MM.1S (cell line): ENCODE measurements at regions not wholly inside any gene's neighbourhood (a gene's known extent, or its start where the extent isn't known, plus 50 kb on each side); places are given as distances from the start of the nearest gene placed in this dataset.

Experiments used
- DNase-seq: peaks from one replicate; pipeline ENCODE4 v3.0.0-alpha.2; 2015
- H2AFZ ChIP-seq: fragments of 300-600 bp; sonication (generic); 2 replicates; pipeline ENCODE4 v1.6.0; 2016; ENCODE audit warnings: antibody characterized with exemption, low read length
- H3F3A ChIP-seq: fragments of 300-600 bp; sonication (generic); 2 replicates; pipeline ENCODE4 v1.6.1; 2016; ENCODE audit warnings: mild to moderate bottlenecking, antibody characterized with exemption, low read length, moderate library complexity, mixed read lengths; ENCODE audit not compliant: insufficient read depth
- H3K27ac ChIP-seq: fragments of 300-600 bp; sonication (generic); 2 replicates; pipeline ENCODE4 v1.5.1; 2016; ENCODE audit warnings: mild to moderate bottlenecking, low read length
- H3K27me3 ChIP-seq: fragments of 300-600 bp; sonication (generic); replicated peaks from 2 replicates; pipeline ENCODE4 v1.6.0; 2016; ENCODE audit warnings: low read length; ENCODE audit not compliant: insufficient read depth
- H3K36me3 ChIP-seq: fragments of 300-600 bp; sonication (generic); replicated peaks from 2 replicates; pipeline ENCODE4 v1.6.1; 2016; ENCODE audit warnings: mild to moderate bottlenecking, low read length, mixed read lengths; ENCODE audit not compliant: insufficient read depth
- H3K4me1 ChIP-seq: fragments of 300-600 bp; sonication (generic); 2 replicates; pipeline ENCODE4 v1.6.1; 2016; ENCODE audit warnings: low read length, mixed read lengths
- H3K4me2 ChIP-seq: fragments of 300-600 bp; sonication (generic); 2 replicates; pipeline ENCODE4 v1.6.0; 2016; ENCODE audit warnings: low read depth, low read length
- H3K4me3 ChIP-seq: fragments of 300-600 bp; sonication (generic); 2 replicates; pipeline ENCODE4 v1.5.1; 2016; ENCODE audit warnings: low read length, mixed read lengths
- H3K79me2 ChIP-seq: fragments of 300-600 bp; sonication (generic); 2 replicates; pipeline ENCODE4 v1.6.1; 2016; ENCODE audit warnings: mixed run types, low read length, mixed read lengths
- H3K9ac ChIP-seq: fragments of 300-600 bp; sonication (generic); 2 replicates; pipeline ENCODE4 v1.6.1; 2016; ENCODE audit warnings: low read length, mixed read lengths
- H3K9me2 ChIP-seq: fragments of 300-600 bp; sonication (generic); replicated peaks from 2 replicates; pipeline ENCODE4 v1.6.1; 2016; ENCODE audit warnings: mild to moderate bottlenecking, low read length, mixed read lengths; ENCODE audit not compliant: insufficient read depth
- H3K9me3 ChIP-seq: fragments of 300-600 bp; sonication (generic); replicated peaks from 2 replicates; pipeline ENCODE4 v1.6.1; 2016; ENCODE audit warnings: mild to moderate bottlenecking, low read length, mixed read lengths; ENCODE audit not compliant: insufficient read depth
- H4K20me1 ChIP-seq: fragments of 300-600 bp; sonication (generic); 2 replicates; pipeline ENCODE4 v1.6.1; 2016; ENCODE audit warnings: mild to moderate bottlenecking, low read length, moderate library complexity, mixed read lengths; ENCODE audit not compliant: insufficient read depth
- CTCF ChIP-seq: fragments of 300-600 bp; sonication (generic); IDR thresholded peaks from 2 replicates; pipeline ENCODE4 v1.5.1; 2016; ENCODE audit warnings: antibody characterized with exemption, low read length, mixed read lengths
- EZH2 ChIP-seq: fragments of 300-600 bp; sonication (generic); optimal IDR thresholded peaks from 2 replicates; pipeline ENCODE3; 2017; ENCODE audit warnings: low read depth, mild to moderate bottlenecking, antibody characterized with exemption, low read length, mixed read lengths
- EZH2phosphoT487 ChIP-seq: fragments of 300-600 bp; sonication (generic); IDR thresholded peaks from 2 replicates; pipeline ENCODE4 v1.6.1; 2018; ENCODE audit warnings: antibody characterized with exemption, low read length

DNA sequence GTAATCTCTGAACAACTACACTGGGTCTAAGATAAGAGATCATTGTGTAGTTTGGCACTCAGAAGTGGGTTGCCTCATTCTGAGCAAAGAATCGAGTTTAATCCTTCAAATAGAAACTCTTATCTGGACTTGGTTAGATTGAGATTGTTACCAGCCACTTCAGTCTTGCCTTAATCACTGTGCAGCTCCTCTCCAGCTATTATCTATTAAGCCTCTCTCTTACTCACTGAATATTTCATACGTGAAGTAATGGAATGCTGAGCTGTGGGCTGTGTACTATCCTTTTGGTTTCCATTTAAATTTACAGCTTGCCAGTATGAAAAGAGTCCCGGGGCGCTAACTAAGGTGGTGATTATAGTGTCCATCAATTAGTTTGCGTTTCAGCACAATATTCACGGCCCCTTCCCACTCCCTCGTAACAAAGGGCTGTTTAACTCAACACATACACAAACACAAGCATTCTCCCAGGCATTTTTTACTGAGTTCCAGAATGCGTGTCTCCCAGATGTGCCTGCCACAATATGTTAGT lies 65.7 kb upstream of the NCKAP5 start:
- Histone ChIP-seq H3K9ac (no peak overlapping the region), H3K9me3 (no peaks in the 10 kb centered on the region), H3K36me3 (no peaks in the 10 kb centered on the region), H4K20me1 (no peaks in the 10 kb centered on the region), H3K27me3 (no peaks in the 10 kb centered on the region), H3K9me2 (no peaks in the 10 kb centered on the region), H2AFZ (no peak overlapping the region), H3K4me1 (no peaks in the 10 kb centered on the region), H3F3A (no peaks in the 10 kb centered on the region), H3K4me2 (no peak overlapping the region), H3K4me3 (no peak overlapping the region), H3K27ac (no peak overlapping the region), H3K79me2 (no peaks in the 10 kb centered on the region)
- DNase-seq = no peak
- TF ChIP-seq EZH2phosphoT487 (no peak), EZH2 (no peak), CTCF (no peak)

DNA sequence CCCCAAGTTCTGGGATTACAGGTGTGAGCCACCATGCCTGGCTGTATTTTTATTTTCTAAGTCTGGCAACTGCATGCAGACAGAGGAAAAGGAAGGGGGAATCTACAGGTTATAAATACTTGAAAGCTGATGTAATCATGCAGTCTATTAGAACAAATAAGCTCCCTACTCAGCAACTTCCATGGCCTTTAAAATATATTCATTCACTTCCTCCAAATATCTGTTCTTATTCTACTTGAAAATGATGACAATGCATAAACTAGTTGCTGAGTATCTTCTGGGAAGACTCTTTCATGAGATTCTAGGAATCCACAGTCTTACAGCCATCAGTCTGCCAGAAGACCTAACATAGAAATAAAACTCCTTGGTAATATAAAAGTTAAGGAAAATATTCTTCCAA lies 66.9 kb upstream of the NCKAP5 start:
- Histone ChIP-seq H3K9me2 (no peaks in the 10 kb centered on the region), H3K4me1 (no peaks in the 10 kb centered on the region; the same call in 1 of the 2 replicates), H3K36me3 (no peaks in the 10 kb centered on the region), H4K20me1 (no peaks in the 10 kb centered on the region), H3K27me3 (no peaks in the 10 kb centered on the region), H3K9ac (no peak overlapping the region), H3K4me3 (no peak overlapping the region), H3K79me2 (no peaks in the 10 kb centered on the region), H3K4me2 (no peak overlapping the region), H3K9me3 (no peaks in the 10 kb centered on the region), H3K27ac (no peak overlapping the region), H3F3A (no peaks in the 10 kb centered on the region), H2AFZ (no peak overlapping the region)
- DNase-seq = no peak
- TF ChIP-seq EZH2 (no peak), EZH2phosphoT487 (no peak), CTCF (no peak)

DNA sequence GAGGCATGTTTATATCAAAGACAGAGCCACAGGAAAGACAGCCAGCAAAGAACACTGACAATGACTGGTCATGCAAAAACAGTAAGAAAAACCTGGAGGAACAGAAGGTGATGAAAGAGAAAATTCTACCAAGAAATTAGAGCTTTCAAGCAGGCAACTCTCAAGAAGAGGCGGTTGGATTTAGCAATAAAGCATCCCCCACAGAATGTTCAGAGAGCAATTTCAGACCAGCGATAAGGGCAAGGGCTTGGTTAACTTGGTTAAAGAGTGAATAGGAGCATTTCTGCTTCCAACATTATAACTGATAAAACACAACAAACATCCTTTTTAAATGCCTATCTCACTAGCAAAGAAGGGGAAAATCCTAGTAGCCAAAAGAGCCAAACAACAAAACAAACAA lies 68.0 kb upstream of the NCKAP5 start:
- Histone ChIP-seq H3K4me1 (no peaks in the 10 kb centered on the region; the same call in 1 of the 2 replicates), H2AFZ (no peak overlapping the region), H3K4me2 (no peak overlapping the region), H3F3A (no peaks in the 10 kb centered on the region), H3K9me2 (no peaks in the 10 kb centered on the region), H3K27ac (no peak overlapping the region), H3K9ac (no peak overlapping the region), H4K20me1 (no peaks in the 10 kb centered on the region), H3K4me3 (no peak overlapping the region), H3K79me2 (no peaks in the 10 kb centered on the region), H3K27me3 (no peaks in the 10 kb centered on the region), H3K9me3 (no peaks in the 10 kb centered on the region), H3K36me3 (no peaks in the 10 kb centered on the region)
- TF ChIP-seq EZH2 (no peak), EZH2phosphoT487 (no peak), CTCF (no peak)
- no peak for DNase-seq
